GM19238 (cell line): ENCODE measurements at regions not wholly inside any gene's neighbourhood (a gene's known extent, or its start where the extent isn't known, plus 50 kb on each side); places are given as distances from the start of the nearest gene placed in this dataset.

Source experiments
- DNase-seq: peaks from one replicate; pipeline ENCODE4 v3.0.0; 2011; ENCODE audit warnings: low spot score; ENCODE audit not compliant: insufficient read length

GRCh38 chr6:98589536-98589935 lies 244.8 kb upstream of the POU3F2 start:
- no peak for DNase-seq

- DNase-seq: no peak
These were observed 244.2 kb upstream of the POU3F2 start for GRCh38 chr6:98590136-98590681.

DNA sequence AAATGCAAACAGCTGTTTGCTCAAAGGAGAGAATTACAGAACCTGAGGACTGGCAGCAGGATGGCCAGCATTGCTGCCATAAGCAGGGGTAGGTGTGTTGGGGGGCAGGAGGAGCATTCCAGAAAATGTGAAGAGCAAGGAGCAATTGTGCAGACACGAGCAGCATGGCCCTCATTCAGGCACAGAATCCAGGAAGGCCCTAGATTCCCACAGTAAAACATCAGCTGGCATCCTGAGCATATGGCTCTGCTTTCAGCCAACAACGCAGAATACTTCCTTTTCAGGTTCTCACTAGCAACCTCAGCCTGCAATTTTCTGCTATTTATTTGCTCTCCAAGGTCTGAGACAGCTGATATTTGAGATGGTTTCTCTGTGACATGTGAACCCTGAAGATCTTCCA lies 243.4 kb upstream of the POU3F2 start:
- DNase-seq: no peak

DNA sequence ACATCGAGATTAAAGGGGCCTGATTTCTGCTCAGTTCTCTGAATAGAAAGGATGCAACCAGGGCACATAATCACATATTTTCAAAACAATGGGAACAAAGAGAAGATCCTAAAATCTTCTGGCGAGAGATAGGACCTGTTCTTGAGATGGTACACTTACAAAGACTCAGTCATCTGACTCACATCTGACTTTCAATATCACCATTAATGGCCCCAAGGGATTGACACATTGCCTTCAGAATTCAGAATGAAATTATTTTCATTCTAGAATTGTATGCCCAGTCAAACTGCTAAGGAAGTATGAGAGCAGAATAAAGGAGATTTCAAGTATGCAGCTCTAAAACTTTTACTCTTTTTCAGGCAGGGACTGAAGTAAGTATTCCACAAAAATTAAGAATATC lies 240.7 kb upstream of the POU3F2 start:
- no peak for DNase-seq

GRCh38 chr6:98601716-98602115 lies 232.7 kb upstream of the POU3F2 start:
- no peak for DNase-seq

GRCh38 chr6:98605705-98606104 lies 228.7 kb upstream of the POU3F2 start:
- DNase-seq: no peak

- no peak for DNase-seq
These were observed 207.1 kb upstream of the POU3F2 start for GRCh38 chr6:98627129-98627775.

- DNase-seq: no peak
These were observed 200.5 kb upstream of the POU3F2 start for GRCh38 chr6:98633886-98634285.

DNA sequence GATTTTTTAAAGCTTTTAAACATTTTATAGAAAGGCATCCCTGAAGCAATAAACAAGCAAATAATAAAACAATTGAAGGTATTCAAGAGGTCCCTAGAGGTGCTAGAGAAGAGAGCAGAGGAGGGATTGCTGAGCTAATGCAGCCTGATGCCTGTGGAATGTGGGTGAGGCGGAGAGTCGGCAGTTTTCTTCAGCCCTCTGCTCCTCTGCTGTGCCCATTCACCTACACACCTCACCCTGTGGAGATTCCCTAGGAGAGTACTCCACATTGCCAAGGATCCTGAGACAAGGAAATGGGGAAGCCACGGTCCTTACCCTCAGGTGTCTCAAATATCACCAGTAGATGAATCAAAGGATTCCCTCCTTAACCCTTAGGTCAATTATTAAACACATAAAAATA lies 199.8 kb upstream of the POU3F2 start:
- no peak for DNase-seq

DNA sequence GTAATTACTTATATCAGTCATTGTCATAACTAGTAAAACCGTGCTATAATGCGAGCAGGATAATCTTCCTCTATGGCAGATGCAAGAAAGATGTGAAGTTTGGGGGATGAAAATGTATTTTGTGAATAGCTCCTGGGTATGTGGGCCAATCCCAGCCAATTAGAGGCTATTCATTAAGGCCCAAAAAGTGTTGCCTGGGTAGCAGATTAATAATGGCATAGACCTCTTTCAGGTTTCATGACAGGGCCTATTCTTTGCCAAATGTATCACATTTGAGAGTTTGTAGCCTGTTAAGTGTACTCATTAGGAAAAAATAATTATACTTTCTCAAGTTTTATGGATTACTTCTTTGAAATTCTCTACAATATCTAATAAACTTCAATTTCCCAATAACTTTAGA lies 199.2 kb upstream of the POU3F2 start:
- no peak for DNase-seq

DNA sequence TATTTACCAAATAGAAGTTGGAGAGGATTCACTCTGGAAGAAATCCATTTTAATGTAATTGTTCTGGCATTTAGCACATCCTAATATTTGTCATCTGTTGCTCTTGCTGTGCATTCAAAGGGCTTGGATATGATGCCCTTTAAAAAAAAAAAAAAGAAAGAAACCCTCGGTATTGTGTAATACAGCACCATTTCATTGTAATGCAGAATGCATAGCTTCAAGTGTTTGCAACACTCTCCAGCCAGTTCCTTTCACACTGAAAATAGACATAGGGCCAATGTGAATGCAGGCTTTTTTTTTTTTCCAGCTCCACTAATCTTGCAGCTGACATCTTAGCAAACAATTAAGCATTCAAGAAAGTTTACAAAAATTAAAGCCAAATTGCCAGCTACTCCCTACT lies 197.4 kb upstream of the POU3F2 start:
- no peak for DNase-seq

- no peak for DNase-seq
These were observed 195.2 kb upstream of the POU3F2 start for GRCh38 chr6:98639089-98639635.

DNA sequence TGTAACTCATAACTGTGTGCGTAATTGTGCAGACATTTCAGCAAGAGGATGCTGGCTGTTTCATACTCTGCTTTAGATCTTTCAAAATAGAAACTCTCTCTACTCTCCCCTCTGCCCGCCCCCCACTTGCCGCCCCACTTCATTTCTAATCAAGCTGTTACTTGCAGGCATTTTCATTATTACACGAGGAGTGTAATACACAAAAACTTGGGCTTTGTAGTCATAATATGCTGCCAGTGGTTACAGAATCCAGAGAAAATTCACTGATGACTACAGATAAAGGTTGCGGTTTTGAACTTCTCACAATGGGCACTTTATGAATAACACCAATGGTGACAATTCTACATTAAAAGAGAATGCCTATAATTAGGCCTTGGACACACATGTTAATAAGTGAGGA lies 194.0 kb upstream of the POU3F2 start:
- no peak for DNase-seq

DNA sequence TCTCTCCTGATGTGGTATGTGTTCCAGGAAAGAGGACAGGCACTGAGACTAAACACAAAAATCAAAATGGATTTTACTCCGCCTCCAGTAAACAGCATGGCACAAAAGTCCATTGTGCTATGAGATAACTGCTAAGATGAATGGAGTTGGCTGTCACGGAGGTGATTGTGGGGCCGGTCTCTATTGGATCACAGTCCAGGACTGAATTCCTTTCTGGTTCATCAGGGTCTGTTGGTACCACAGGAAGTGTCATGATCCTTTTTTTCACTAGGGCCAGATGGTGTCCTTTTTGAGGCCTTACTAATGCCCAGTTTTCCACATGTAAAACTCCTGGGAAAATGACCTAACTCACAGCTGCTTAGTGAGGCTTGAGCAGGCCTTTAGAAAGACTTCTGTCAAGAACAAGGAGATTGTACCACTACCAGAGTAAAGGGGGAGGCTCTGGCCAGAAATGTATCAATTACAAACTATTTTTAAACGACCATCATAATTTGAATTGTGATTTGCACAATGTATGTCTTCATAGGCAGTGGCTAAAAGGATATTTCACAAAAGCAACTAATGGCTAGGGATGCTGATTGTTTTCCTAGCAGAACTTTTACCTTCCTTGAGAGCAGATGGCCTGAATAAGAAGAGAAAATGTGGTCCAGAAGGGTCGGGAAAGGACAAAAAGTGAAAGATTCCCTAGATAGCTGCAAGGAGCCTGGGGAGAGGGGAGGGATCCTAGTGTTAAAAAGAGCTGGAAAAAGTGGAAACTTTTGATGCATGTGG lies 192.2 kb upstream of the POU3F2 start:
- DNase-seq: no peak

DNA sequence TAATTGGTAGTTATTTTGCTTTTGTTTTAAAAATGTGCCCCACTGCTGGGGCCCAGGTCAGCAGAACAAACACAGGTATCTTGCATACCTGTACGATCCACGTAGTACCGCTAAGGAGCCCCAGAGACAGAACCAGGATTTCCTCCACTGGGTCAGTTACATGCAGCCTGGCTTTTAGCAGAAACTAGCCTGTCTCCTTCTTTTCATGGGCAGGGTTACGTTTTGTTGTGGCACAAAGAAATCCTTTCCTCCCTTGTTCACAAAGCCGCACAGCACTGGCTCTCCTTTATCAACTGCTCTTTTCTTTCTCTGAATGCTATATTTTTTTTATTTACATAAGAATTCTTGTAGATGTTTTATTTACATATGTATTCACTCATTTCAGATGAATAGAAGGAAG lies 190.3 kb upstream of the POU3F2 start:
- DNase-seq: no peak

DNA sequence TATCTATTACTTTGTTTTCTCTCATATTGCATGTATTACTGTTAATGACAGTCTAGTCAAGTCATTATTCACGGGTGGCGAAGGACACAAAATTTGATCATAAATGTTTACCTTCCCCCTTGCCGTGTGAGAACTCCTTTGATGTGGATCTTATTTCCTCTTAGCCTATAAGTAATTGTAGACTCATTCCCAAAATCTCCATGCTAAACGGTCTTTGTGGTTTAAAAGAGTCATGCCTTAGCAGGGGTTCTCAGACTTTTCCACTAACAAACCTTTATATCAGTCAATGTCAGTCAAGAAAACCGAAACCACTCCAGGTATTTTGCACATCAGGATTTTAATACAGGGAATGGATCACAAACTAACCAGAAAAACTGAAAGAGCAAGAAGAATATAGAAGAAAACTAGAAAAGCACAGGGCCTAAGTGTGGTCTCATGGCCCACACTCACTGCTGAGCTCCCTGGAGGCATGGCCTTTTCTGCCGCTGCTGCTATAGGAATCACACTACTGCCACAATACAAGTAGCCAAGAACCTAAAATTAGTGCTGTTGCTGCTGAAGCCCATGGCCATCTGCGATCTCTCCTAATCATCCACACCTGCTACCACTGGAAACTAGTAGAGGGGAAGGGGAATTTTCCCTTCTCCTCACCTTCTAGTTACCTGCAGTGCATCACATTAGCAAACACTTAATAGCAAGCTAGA lies 186.0 kb upstream of the POU3F2 start:
- DNase-seq: no peak

DNA sequence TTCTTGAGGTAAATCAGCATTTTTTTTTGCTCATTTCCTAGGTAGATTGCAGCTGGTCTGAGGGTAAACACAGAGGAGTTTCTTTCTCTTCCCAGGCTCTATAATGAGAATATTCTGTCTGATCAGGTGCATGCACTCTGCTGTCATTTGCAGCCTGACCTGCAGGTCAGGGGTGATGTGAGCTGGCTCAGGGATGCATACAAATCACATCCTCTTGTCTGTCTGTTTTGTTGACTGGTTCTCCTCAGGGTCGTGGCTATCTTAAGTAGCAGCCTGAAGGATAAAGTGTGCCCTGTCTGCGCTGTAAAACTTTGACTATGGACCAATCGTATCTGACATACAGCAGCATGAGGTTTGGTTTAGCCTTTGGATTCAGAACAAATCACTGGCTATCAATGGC lies 183.4 kb upstream of the POU3F2 start:
- DNase-seq: no peak

GRCh38 chr6:98653179-98653578 lies 181.2 kb upstream of the POU3F2 start:
- DNase-seq: no peak

DNA sequence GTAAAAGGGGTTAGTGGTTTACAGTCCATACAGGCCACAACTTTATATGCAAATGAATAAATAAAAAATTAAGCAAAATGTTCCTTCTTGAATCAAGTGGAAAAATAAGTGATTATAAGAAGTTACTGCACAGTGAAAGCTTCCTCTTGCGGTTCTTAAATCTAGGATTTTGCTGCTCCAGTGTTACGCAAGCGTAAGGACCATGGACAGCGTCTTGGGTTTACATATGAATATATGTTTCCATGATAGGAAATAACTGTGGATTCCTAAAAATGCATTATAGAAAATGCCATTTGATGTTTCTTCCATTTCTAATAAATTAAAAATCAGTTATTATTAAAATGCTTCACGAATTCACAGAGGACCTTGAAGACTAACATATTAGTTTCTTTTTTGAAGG lies 176.6 kb upstream of the POU3F2 start:
- no peak for DNase-seq

DNA sequence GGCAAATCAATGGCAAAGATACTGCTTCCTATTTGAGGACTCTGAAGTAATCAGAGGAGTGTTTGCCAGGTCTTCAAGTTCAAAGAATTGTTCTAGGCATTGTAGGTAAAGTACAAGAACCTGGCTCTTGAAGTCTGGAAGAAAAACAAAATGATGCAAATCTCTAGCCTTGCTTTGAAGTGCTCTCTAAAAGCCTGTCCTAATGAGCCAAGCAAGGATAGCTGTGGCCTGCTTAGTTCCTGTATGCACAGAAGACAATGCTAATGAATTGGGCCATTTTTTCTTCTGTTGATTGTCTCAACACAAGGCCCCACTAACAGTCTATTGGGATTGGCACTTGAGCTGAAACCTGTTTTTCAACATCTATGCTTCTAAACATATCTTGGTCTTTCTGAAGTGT lies 165.0 kb upstream of the POU3F2 start:
- no peak for DNase-seq

DNA sequence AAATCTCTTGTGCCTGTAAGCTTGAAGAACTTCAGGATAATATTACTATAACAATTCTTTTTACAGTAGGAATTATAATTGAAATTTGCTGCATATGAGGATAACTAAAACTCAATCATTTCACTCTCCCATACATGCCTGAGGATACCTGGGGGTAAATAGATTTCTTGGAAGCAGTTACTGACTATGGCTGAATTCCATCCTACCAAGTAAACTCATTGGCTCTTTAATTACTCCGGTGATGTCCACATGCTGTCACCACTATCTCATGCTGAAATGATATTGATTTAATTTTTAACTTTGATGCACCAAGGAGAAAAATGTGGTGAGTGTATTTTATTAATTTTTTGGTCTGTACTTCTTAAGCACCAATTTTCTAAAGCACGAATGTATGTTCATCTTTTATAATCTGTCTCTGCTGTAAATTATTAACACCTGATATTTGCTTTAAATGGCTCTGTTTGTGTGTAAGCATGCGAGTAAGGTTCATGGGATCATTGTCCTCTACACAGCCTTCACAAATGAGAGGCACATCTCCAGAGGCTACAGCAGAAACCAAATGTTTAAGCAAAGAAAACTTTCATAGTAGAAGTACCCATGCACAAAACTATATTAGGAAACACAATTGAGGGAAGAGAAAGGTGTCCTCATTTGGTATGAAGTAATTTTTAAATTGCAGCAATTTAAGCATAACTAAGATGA lies 164.2 kb upstream of the POU3F2 start:
- DNase-seq: no peak
